ENCODE measurements at regions not wholly inside any gene's neighbourhood (a gene's known extent, or its start where the extent isn't known, plus 50 kb on each side); places are given as distances from the start of the nearest gene placed in this dataset.

DNA sequence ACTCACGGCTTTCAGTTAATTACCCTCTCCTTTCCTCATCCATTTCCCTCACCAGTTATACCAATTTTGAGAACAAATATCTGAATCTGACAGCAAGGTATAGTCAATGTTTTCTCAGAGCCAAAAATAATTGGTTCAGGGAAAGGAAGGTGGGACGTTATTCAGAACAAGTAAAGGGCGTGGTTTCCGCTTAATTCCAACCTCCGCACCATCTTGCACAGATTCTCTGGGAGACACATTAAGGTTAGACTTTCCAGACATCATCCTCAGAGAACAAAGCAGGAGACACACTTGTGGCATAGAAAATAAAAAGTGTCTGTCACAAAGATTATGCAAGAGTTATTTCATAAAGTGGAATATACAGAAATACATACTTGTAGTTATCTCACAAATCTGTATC, 441.2 kb downstream of the IRX1 start:
- H4K20me1 ChIP-seq (ENCODE audit: insufficient read depth, low read length): no peaks in the 10 kb centered on the region
- no peak overlapping the region for H3K4me2 ChIP-seq (ENCODE audit: low read depth, low read length)
- H3K4me1 ChIP-seq (ENCODE audit: low read length): no peaks in the 10 kb centered on the region
- no peak overlapping the region for H3K9ac ChIP-seq (ENCODE audit: low read length)
- H3K9me3 ChIP-seq (replicated peaks; ENCODE audit: insufficient read depth, low read length): no peaks in the 10 kb centered on the region
- H3K4me3 ChIP-seq (ENCODE audit: low read length): no peak overlapping the region
- H3K9me2 ChIP-seq (replicated peaks; ENCODE audit: insufficient read depth, low read length): no peaks in the 10 kb centered on the region
- DNase-seq: no peak
- no peaks in the 10 kb centered on the region for H3F3A ChIP-seq (ENCODE audit: insufficient read depth, low read length)
- TF ChIP-seq, protein P1, sequence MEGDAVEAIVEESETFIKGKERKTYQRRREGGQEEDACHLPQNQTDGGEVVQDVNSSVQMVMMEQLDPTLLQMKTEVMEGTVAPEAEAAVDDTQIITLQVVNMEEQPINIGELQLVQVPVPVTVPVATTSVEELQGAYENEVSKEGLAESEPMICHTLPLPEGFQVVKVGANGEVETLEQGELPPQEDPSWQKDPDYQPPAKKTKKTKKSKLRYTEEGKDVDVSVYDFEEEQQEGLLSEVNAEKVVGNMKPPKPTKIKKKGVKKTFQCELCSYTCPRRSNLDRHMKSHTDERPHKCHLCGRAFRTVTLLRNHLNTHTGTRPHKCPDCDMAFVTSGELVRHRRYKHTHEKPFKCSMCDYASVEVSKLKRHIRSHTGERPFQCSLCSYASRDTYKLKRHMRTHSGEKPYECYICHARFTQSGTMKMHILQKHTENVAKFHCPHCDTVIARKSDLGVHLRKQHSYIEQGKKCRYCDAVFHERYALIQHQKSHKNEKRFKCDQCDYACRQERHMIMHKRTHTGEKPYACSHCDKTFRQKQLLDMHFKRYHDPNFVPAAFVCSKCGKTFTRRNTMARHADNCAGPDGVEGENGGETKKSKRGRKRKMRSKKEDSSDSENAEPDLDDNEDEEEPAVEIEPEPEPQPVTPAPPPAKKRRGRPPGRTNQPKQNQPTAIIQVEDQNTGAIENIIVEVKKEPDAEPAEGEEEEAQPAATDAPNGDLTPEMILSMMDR (IDR thresholded peaks at IDR 0.05; ENCODE audit: low read length): no peak
- TF ChIP-seq EZH2 (optimal IDR thresholded peaks at IDR 0.05; ENCODE audit: low read depth, low read length): no peak
- no peak for TF ChIP-seq EZH2phosphoT487 (IDR thresholded peaks at IDR 0.05; ENCODE audit: low read length)
- no peak overlapping the region for H3K27ac ChIP-seq (ENCODE audit: low read length)
- H3K36me3 ChIP-seq (replicated peaks; ENCODE audit: insufficient read depth, low read length): no peaks in the 10 kb centered on the region
- no peaks in the 10 kb centered on the region for H3K27me3 ChIP-seq (replicated peaks; ENCODE audit: insufficient read depth, low read length)
- H2AFZ ChIP-seq (ENCODE audit: low read length): no peak overlapping the region
- no peaks in the 10 kb centered on the region for H3K79me2 ChIP-seq (ENCODE audit: low read length)

DNA sequence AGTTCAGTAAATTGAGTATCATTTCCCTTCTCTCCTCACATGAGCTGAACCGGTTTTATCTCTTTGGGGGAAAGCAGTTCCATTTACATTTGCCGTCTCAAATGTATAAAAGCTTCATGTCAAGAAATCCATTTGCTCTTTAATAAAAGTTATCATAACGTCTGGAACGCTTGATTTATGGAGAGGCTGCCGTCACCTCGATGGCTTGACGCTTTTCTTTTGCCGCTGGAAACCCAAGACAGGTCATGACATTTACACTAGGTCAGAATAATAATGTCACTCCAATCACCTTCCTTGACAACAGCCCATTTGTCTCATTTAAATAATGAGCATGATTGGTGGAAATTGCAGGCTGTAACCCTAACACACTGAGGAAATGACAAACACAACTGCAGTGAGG, 443.4 kb downstream of the IRX1 start:
- H3K4me1 ChIP-seq (ENCODE audit: low read length): no peaks in the 10 kb centered on the region
- H3K9me3 ChIP-seq (replicated peaks; ENCODE audit: insufficient read depth, low read length): no peaks in the 10 kb centered on the region
- no peaks in the 10 kb centered on the region for H3F3A ChIP-seq (ENCODE audit: insufficient read depth, low read length)
- no peak overlapping the region for H3K4me2 ChIP-seq (ENCODE audit: low read depth, low read length)
- no peak overlapping the region for H3K27ac ChIP-seq (ENCODE audit: low read length)
- H3K9me2 ChIP-seq (replicated peaks; ENCODE audit: insufficient read depth, low read length): no peaks in the 10 kb centered on the region
- H3K9ac ChIP-seq (ENCODE audit: low read length): no peak overlapping the region
- H4K20me1 ChIP-seq (ENCODE audit: insufficient read depth, low read length): no peaks in the 10 kb centered on the region
- no peak overlapping the region for H2AFZ ChIP-seq (ENCODE audit: low read length)
- no peaks in the 10 kb centered on the region for H3K79me2 ChIP-seq (ENCODE audit: low read length)
- H3K36me3 ChIP-seq (replicated peaks; ENCODE audit: insufficient read depth, low read length): no peaks in the 10 kb centered on the region
- no peak overlapping the region for H3K4me3 ChIP-seq (ENCODE audit: low read length)
- no peak for DNase-seq
- TF ChIP-seq EZH2 (optimal IDR thresholded peaks at IDR 0.05; ENCODE audit: low read depth, low read length) (no peak), EZH2phosphoT487 (IDR thresholded peaks at IDR 0.05; ENCODE audit: low read length) (no peak)
- TF ChIP-seq, protein P1 (IDR thresholded peaks at IDR 0.05; ENCODE audit: low read length): no peak
- H3K27me3 ChIP-seq (replicated peaks; ENCODE audit: insufficient read depth, low read length): no peaks in the 10 kb centered on the region

DNA sequence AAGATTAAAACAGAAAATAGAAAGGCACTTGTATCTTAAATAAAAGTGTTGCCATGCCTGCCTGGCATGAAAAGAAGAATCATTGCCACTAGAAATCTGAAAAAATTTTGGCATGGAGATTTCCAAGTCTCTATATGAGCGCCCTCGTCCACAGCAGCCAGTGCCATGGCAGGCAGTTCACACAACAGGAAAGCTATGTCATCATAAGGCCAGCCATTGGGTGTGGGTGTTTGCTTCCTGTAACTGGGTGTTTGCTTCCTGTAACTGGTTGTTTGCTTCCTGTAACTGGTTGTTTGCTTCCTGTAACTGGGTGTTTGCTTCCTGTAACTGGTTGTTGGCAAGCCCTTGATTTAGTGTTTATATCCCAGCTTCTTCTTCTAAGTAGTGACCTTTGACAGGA, 446.7 kb downstream of the IRX1 start:
- no peak overlapping the region for H3K9ac ChIP-seq (ENCODE audit: low read length)
- TF ChIP-seq EZH2 (optimal IDR thresholded peaks at IDR 0.05; ENCODE audit: low read depth, low read length) (no peak), EZH2phosphoT487 (IDR thresholded peaks at IDR 0.05; ENCODE audit: low read length) (no peak)
- TF ChIP-seq, protein P1 (IDR thresholded peaks at IDR 0.05; ENCODE audit: low read length): no peak
- no peaks in the 10 kb centered on the region for H3F3A ChIP-seq (ENCODE audit: insufficient read depth, low read length)
- H3K27ac ChIP-seq (ENCODE audit: low read length): no peak overlapping the region
- no peak for DNase-seq
- no peak overlapping the region for H2AFZ ChIP-seq (ENCODE audit: low read length)
- H3K9me2 ChIP-seq (replicated peaks; ENCODE audit: insufficient read depth, low read length): no peaks in the 10 kb centered on the region
- H3K9me3 ChIP-seq (replicated peaks; ENCODE audit: insufficient read depth, low read length): no peaks in the 10 kb centered on the region
- no peaks in the 10 kb centered on the region for H3K27me3 ChIP-seq (replicated peaks; ENCODE audit: insufficient read depth, low read length)
- H3K36me3 ChIP-seq (replicated peaks; ENCODE audit: insufficient read depth, low read length): no peaks in the 10 kb centered on the region
- H4K20me1 ChIP-seq (ENCODE audit: insufficient read depth, low read length): no peaks in the 10 kb centered on the region
- no peaks in the 10 kb centered on the region for H3K79me2 ChIP-seq (ENCODE audit: low read length)
- H3K4me3 ChIP-seq (ENCODE audit: low read length): no peak overlapping the region
- H3K4me1 ChIP-seq (ENCODE audit: low read length): no peaks in the 10 kb centered on the region
- no peak overlapping the region for H3K4me2 ChIP-seq (ENCODE audit: low read depth, low read length)

All from MM.1S (cell line).